H1 (cell line): ENCODE measurements at regions not wholly inside any gene's neighbourhood (a gene's known extent, or its start where the extent isn't known, plus 50 kb on each side); places are given as distances from the start of the nearest gene placed in this dataset.

Experiments used
- CTBP2 ChIP-seq: IDR thresholded peaks from 2 replicates; pipeline ENCODE4 v1.7.0; 2011; ENCODE audit warnings: borderline replicate concordance, mild to moderate bottlenecking, moderate library complexity, mixed read lengths, low read length; ENCODE audit not compliant: insufficient read depth, insufficient read length
- FOSL1 ChIP-seq: IDR thresholded peaks from 2 replicates; pipeline ENCODE4 v1.6.1; 2011; ENCODE audit warnings: mild to moderate bottlenecking, low read depth, low read length, moderate library complexity; ENCODE audit not compliant: insufficient read depth
- GTF2F1 ChIP-seq: IDR thresholded peaks from 2 replicates; pipeline ENCODE4 v1.6.1; 2012; ENCODE audit warnings: low read depth, low read length, improper control_type of control experiment, borderline replicate concordance

- TF ChIP-seq FOSL1 (no peak), GTF2F1 (no peak), CTBP2 (no peak)
These were observed 248.1 kb upstream of the UBE2E3 start (continued) for GRCh38 chr2:180732337-180732736.
